GM23338 (cell line): ENCODE measurements at regions not wholly inside any gene's neighbourhood (a gene's known extent, or its start where the extent isn't known, plus 50 kb on each side); places are given as distances from the start of the nearest gene placed in this dataset.

Experiments used
- ATAC-seq: fragments of 200-7000 bp; cut with Tn5 transposase; 3 replicates; pipeline ENCODE4 v1.9.1; 2020
- DNase-seq: peaks from one replicate; pipeline ENCODE4 v3.0.0-alpha.2; 2015; ENCODE audit warnings: low spot score
- H2AFZ ChIP-seq: fragments of 200-600 bp; sonication (generic); 2 replicates; pipeline ENCODE4 v1.8.0; 2016; ENCODE audit warnings: antibody characterized with exemption, mild to moderate bottlenecking, moderate library complexity
- H3F3A ChIP-seq: fragments of 200-600 bp; sonication (generic); replicated peaks from 2 replicates; pipeline ENCODE4 v1.8.0; 2017; ENCODE audit warnings: antibody characterized with exemption, mixed run types, low read depth
- H3K27ac ChIP-seq: fragments of 200-600 bp; sonication (generic); 2 replicates; pipeline ENCODE4 v1.6.1; 2016; ENCODE audit warnings: low read depth
- H3K27me3 ChIP-seq: fragments of 200-600 bp; sonication (generic); 2 replicates; pipeline ENCODE4 v1.8.0; 2016; ENCODE audit warnings: mild to moderate bottlenecking, mixed run types, moderate library complexity; ENCODE audit not compliant: insufficient read depth
- H3K36me3 ChIP-seq: fragments of 200-600 bp; sonication (generic); 2 replicates; pipeline ENCODE4 v1.8.0; 2016; ENCODE audit warnings: mild to moderate bottlenecking; ENCODE audit not compliant: insufficient read depth
- H3K4me1 ChIP-seq: fragments of 200-600 bp; sonication (generic); 2 replicates; pipeline ENCODE4 v1.8.0; 2016; ENCODE audit warnings: mild to moderate bottlenecking, moderate library complexity; ENCODE audit not compliant: insufficient read depth
- H3K4me2 ChIP-seq: fragments of 200-600 bp; sonication (generic); 2 replicates; pipeline ENCODE4 v1.7.1; 2017; ENCODE audit warnings: mixed run types
- H3K4me3 ChIP-seq: fragments of 200-600 bp; sonication (generic); 2 replicates; pipeline ENCODE4 v1.6.1; 2016; ENCODE audit warnings: mixed run types
- H3K79me2 ChIP-seq: fragments of 200-600 bp; sonication (generic); replicated peaks from 2 replicates; pipeline ENCODE4 v1.8.0; 2017; ENCODE audit warnings: mild to moderate bottlenecking; ENCODE audit not compliant: insufficient read depth
- H3K9me2 ChIP-seq: fragments of 200-600 bp; sonication (generic); 2 replicates; pipeline ENCODE4 v1.8.0; 2017; ENCODE audit not compliant: insufficient read depth
- H4K20me1 ChIP-seq: fragments of 200-600 bp; sonication (generic); replicated peaks from 2 replicates; pipeline ENCODE4 v1.8.0; 2017; ENCODE audit warnings: mild to moderate bottlenecking; ENCODE audit not compliant: insufficient read depth
- H3K27ac Mint-ChIP-seq: 2 replicates; pipeline ENCODE4 v1.8.0; 2020; ENCODE audit warnings: inconsistent platforms, mild to moderate bottlenecking, moderate library complexity, mixed read lengths
- H3K27me3 Mint-ChIP-seq: 3 replicates; pipeline ENCODE4 v1.8.0; 2022; ENCODE audit warnings: low read depth, mild to moderate bottlenecking, moderate library complexity, mixed read lengths, inconsistent platforms; ENCODE audit not compliant: insufficient read depth, poor library complexity
- H3K36me3 Mint-ChIP-seq: 3 replicates; pipeline ENCODE4 v1.8.0; 2021; ENCODE audit warnings: low read depth, mild to moderate bottlenecking, inconsistent platforms, moderate library complexity, mixed read lengths
- H3K4me1 Mint-ChIP-seq: 3 replicates; pipeline ENCODE4 v1.8.0; 2020; ENCODE audit warnings: mild to moderate bottlenecking, inconsistent platforms, mixed read lengths
- H3K4me3 Mint-ChIP-seq: 3 replicates; pipeline ENCODE4 v1.8.0; 2021; ENCODE audit warnings: moderate library complexity, mild to moderate bottlenecking, inconsistent platforms, mixed read lengths
- H3K9me3 Mint-ChIP-seq: 3 replicates; pipeline ENCODE4 v1.8.0; 2020; ENCODE audit warnings: moderate library complexity, mild to moderate bottlenecking, inconsistent platforms, mixed read lengths
- CTCF ChIP-seq, 2 experiments: fragments of 200-600 bp in 1 of 2; sonication (generic) in 1 of 2; conservative IDR thresholded peaks; 2 replicates each; pipeline versions ENCODE4 v1.5.1 to v1.6.1; 2016 to 2017; ENCODE audit warnings: antibody characterized with exemption in 2 of 2, low read depth in 2 of 2, mild to moderate bottlenecking in 2 of 2, moderate library complexity in 1 of 2
- EZH2 ChIP-seq: fragments of 200-600 bp; sonication (generic); IDR thresholded peaks from one replicate; pipeline ENCODE4 v1.8.0; 2017; ENCODE audit warnings: antibody characterized with exemption, mild to moderate bottlenecking, low read depth; ENCODE audit not compliant: unreplicated experiment
- EZH2phosphoT487 ChIP-seq: fragments of 200-600 bp; sonication (generic); IDR thresholded peaks from one replicate; pipeline ENCODE4 v1.8.1; 2018; ENCODE audit warnings: antibody characterized with exemption; ENCODE audit not compliant: unreplicated experiment
- JUNB ChIP-seq: IDR thresholded peaks from one replicate; pipeline ENCODE4 v1.6.1; 2016; ENCODE audit warnings: antibody characterized with exemption; ENCODE audit not compliant: unreplicated experiment
- NANOG ChIP-seq: IDR thresholded peaks from 2 replicates; pipeline ENCODE4 v1.6.1; 2016; ENCODE audit warnings: antibody characterized with exemption, borderline replicate concordance
- POLR2AphosphoS5 ChIP-seq: IDR thresholded peaks from 2 replicates; pipeline ENCODE4 v1.6.1; 2016; ENCODE audit warnings: antibody characterized with exemption, low read depth
- ZNF114 ChIP-seq: fragments of 250-450 bp; sonication (Bioruptor Pico); IDR thresholded peaks from 2 replicates; pipeline ENCODE4 v1.5.0; 2020; ENCODE audit warnings: mild to moderate bottlenecking, moderate library complexity
- TF ChIP-seq, protein P1 (sequence below): IDR thresholded peaks from one replicate; pipeline ENCODE4 v1.6.1; 2018; ENCODE audit warnings: antibody characterized with exemption; ENCODE audit not compliant: unreplicated experiment

DNA sequence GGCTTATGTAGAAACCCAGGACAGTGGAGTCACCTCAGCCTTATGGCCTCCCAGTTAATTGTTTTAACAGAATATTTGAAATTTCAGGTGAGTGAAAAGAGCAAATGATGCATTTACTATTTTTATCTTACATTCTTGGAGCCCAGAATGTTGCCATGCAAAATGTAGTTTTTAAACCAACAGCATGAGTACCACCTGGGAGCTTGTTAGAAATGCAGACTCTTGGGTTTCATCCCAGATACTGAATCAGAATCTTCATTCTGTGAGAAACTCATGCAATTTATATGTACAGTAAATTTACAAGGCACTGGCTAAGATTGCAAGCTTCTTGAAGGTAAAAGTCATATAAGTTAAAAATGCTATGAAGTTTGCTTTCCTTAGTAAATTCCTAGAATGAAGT is 654.5 kb upstream of the CDH2 start:
- Histone ChIP-seq H4K20me1 (no peaks in the 10 kb centered on the region), H3K4me3 (no peak overlapping the region), H3K4me1 (peaks cover 31% of the 10 kb centered on the region), H3K4me2 (peak overlapping the region; percentile 5; the same call in 1 of the 2 replicates), H3K27me3 (no peaks in the 10 kb centered on the region), H3K79me2 (no peaks in the 10 kb centered on the region), H3K9me2 (no peaks in the 10 kb centered on the region), H3K36me3 (no peaks in the 10 kb centered on the region), H3K27ac (no peak overlapping the region), H2AFZ (no peak overlapping the region), H3F3A (no peaks in the 10 kb centered on the region)
- Mint-ChIP-seq H3K27ac (no peak overlapping the region), H3K4me1 (peaks cover 23% of the 10 kb centered on the region), H3K9me3 (no peaks in the 10 kb centered on the region), H3K4me3 (no peak overlapping the region), H3K27me3 (no peaks in the 10 kb centered on the region), H3K36me3 (no peaks in the 10 kb centered on the region)
- no peak for DNase-seq
- TF ChIP-seq, protein P1, sequence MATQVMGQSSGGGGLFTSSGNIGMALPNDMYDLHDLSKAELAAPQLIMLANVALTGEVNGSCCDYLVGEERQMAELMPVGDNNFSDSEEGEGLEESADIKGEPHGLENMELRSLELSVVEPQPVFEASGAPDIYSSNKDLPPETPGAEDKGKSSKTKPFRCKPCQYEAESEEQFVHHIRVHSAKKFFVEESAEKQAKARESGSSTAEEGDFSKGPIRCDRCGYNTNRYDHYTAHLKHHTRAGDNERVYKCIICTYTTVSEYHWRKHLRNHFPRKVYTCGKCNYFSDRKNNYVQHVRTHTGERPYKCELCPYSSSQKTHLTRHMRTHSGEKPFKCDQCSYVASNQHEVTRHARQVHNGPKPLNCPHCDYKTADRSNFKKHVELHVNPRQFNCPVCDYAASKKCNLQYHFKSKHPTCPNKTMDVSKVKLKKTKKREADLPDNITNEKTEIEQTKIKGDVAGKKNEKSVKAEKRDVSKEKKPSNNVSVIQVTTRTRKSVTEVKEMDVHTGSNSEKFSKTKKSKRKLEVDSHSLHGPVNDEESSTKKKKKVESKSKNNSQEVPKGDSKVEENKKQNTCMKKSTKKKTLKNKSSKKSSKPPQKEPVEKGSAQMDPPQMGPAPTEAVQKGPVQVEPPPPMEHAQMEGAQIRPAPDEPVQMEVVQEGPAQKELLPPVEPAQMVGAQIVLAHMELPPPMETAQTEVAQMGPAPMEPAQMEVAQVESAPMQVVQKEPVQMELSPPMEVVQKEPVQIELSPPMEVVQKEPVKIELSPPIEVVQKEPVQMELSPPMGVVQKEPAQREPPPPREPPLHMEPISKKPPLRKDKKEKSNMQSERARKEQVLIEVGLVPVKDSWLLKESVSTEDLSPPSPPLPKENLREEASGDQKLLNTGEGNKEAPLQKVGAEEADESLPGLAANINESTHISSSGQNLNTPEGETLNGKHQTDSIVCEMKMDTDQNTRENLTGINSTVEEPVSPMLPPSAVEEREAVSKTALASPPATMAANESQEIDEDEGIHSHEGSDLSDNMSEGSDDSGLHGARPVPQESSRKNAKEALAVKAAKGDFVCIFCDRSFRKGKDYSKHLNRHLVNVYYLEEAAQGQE = no peak
- TF ChIP-seq EZH2phosphoT487 (no peak), NANOG (no peak), JUNB (no peak)
- no peak for ATAC-seq

- H3K4me2 ChIP-seq = no peak overlapping the region
- no peaks in the 10 kb centered on the region for H3K36me3 ChIP-seq
- H2AFZ ChIP-seq = no peak overlapping the region
- H4K20me1 ChIP-seq = no peaks in the 10 kb centered on the region
- H3K79me2 ChIP-seq = no peaks in the 10 kb centered on the region
- Mint-ChIP-seq H3K36me3 (no peaks in the 10 kb centered on the region), H3K27me3 (peaks cover 2% of the 10 kb centered on the region), H3K4me1 (peaks cover 19% of the 10 kb centered on the region), H3K4me3 (no peak overlapping the region), H3K9me3 (no peaks in the 10 kb centered on the region; the same call in 2 of the 3 replicates), H3K27ac (no peak overlapping the region)
- H3K27me3 ChIP-seq = no peaks in the 10 kb centered on the region
- ATAC-seq = no peak
- no peaks in the 10 kb centered on the region for H3K9me2 ChIP-seq
- DNase-seq = no peak
- peaks cover 15% of the 10 kb centered on the region for H3K4me1 ChIP-seq
- no peak overlapping the region for H3K27ac ChIP-seq
- no peaks in the 10 kb centered on the region for H3F3A ChIP-seq
- H3K4me3 ChIP-seq = no peak overlapping the region
- TF ChIP-seq POLR2AphosphoS5 (no peak), EZH2 (no peak), CTCF (conservative IDR thresholded peaks at IDR 0.05; ENCODE audit: low read depth in 2 of 2) (no peak), ZNF114 (CRISPR knock-in tag) (no peak), EZH2phosphoT487 (no peak), JUNB (no peak)
- TF ChIP-seq, protein P1 = no peak
These were observed 649.2 kb upstream of the CDH2 start for GRCh38 chr18:28826107-28826506.
